NT2/D1 (cell line): ENCODE measurements at regions not wholly inside any gene's neighbourhood (a gene's known extent, or its start where the extent isn't known, plus 50 kb on each side); places are given as distances from the start of the nearest gene placed in this dataset.

Experiments
- SUZ12 ChIP-seq: IDR thresholded peaks from 2 replicates; pipeline ENCODE4 v1.6.1; 2011; ENCODE audit not compliant: insufficient read length, insufficient read depth; ENCODE audit errors: extremely low read depth
- YY1 ChIP-seq: IDR thresholded peaks from 2 replicates; pipeline ENCODE4 v1.6.1; 2011; ENCODE audit not compliant: insufficient read length, insufficient read depth
- ZNF274 ChIP-seq: IDR thresholded peaks from 2 replicates; pipeline ENCODE4 v1.6.1; 2011; ENCODE audit warnings: mild to moderate bottlenecking, low read depth, low read length

GRCh38 chr1:184176058-184176457, 124.5 kb downstream of the TSEN15 start:
- TF ChIP-seq SUZ12 (no peak), YY1 (no peak), ZNF274 (no peak)
